ENCODE measurements at regions not wholly inside any gene's neighbourhood (a gene's known extent, or its start where the extent isn't known, plus 50 kb on each side); places are given as distances from the start of the nearest gene placed in this dataset.

DNA sequence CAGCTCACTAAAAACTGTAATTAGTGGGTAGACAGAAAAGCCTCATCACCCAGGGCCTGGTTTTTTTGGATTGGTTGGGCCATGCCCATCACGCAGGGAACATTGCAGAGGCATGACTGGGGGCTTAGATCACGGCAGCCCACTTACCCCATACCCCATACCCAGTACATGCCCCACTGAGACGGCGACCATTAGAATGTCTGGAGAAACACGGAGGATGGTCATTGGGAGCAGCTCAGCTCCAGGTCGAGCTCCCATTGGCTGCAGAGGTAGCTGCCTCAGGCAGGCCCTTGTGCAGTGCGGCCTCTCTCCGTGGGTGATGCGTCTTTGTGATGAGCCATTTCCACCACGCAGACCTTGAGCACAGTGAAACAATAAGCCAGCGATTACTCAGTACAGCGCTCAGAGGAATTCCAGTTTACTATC is 204.0 kb downstream of the GADD45G start:
- DNase-seq (ENCODE audit: low spot score) = no peak

DNA sequence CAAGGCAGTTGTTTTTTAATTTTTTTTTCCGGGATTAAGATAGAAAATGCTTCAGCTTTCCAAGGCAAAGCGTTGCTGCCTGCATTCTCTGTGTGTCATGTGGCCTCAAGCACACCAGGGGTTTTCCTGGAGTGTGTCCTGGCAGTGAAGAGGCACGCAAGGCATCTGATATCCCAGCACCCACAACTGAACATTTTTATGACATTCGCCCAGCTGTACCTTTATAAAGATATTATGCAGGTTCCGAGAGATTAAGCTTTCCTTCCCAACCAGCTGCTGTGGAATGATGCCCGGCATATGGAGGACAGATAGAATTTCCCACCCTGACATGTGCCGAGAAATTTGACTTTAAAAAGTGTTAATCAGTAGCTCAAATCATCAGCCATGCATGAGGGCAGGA is 205.6 kb downstream of the GADD45G start:
- no peak for DNase-seq (ENCODE audit: low spot score)

DNA sequence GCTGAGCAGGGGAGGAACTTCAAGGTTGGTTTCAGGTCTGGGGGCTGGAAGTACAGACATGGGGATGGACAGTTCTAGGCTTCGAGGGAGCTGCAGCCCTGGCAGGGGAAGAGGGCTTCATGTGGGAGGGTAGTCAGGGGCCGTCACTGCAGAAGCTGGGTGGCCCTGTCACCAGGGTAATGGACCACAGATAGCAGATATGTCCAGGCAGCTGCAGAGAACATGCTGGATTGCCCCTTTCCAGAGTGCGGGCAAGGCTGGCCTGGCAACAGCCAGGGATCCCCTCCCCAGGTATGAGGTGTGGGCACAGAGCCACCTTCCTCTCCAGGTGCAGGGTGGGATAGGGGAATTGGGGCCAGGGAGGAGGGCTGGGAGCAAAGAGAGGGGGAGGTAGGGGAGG is 206.5 kb downstream of the GADD45G start:
- DNase-seq (ENCODE audit: low spot score) = no peak

DNA sequence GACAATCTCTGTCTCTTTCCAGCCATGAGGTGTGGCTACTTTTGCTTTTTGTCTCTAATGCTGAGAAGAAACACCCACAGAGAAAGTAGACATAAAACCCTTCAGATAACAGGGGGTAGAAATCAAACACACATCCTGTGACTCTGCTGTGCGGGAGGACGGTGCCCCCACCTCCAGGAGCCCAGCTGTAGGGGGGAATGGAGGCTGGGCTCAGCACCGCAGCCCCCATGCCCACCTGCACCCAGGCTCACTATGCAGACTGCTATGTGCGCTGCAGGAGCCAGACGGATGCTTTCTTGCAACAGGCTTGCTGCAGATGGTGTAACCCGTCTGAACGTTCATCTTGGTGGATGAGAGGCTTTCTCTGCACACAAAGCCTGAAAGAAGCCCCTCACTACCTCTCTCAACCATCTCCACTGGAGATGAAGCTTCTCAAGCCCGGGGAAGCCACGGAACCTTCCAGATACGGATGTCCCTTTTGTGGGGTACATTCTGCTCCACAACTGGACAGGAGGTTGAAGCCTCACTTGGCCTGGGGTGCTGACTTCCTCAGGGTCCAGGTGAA is 207.2 kb downstream of the GADD45G start:
- DNase-seq (ENCODE audit: low spot score) = no peak

DNA sequence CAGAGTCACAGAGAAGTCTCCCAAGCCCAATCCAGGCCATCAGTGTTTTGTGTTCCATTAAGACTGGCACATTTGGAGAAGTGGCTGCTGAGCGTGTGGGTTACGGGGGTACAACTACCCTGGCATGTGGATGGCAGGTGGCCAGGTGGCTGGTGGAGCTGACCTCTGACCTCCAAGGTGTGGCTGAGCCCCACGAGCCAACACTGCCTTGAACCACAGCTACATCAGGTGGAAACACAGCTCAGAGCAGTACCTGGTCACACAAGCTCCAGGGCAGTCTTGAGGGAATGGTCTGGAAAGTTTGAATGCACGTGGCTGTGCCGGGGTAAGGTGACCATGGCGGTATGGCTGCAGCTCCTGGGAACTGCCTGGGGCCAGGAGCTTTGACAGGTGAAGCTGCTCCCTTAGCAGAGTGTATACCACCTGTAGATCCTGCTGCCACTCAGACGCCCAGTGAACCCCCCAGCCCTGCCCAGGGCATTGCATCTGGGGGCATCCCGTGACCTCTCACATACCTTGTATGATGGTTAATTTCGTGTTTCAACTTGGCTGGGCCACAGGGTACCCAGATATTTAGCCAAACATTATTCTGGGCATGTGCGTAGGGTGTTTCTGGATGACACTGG is 207.9 kb downstream of the GADD45G start:
- no peak for DNase-seq (ENCODE audit: low spot score)

DNA sequence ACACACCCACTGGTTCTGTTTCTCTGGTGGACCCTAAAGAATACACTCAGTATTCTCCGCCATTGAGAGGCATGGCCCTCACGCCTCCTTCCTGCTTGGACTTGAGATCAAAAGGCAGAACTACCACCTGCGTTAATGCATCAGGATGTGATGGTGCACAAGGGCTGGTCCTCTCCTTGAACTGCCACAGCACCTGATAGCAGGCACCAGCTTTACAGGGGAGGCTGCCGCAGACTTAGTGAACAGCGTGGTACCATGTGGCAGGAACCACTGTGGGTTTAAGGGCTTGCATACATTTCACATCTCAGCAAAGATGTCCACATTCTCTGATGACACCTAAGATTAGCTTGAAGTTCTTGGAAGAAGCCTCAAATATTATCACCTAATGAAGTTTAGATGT is 208.7 kb downstream of the GADD45G start:
- DNase-seq (ENCODE audit: low spot score) = no peak

DNA sequence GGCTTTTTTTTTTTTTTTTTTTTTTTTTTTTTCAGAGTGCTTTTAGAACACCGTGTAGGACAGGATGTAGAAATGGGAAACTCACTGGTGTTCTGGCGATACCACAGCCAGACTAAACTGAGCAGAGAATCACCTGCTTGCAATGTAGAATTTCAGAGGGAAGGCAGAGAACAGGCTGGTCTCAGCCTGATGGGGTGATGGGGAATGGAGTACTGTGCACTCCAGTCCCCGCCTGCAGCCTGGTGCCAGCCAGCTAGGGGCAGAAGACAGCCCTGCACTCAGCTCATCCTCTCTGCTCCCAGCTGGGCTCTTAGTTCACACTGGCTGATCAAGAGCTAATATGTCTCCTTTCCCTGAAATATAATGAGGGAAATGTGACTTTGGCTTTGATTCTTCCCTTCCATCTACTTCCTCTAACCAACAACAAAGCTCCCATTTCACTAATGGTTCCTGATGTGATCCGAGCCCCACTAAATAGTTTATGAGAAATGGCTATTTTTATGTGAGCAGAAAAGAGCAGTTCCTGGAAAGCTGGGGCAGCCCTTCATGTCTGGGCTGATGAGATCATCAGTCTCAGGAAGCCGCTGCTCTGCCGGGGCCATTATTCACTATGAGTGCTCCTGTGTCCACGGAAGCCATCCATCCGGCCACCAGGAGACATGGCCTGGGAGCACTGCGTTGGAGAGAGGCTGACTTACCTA is 209.7 kb downstream of the GADD45G start:
- no peak for DNase-seq (ENCODE audit: low spot score)

DNA sequence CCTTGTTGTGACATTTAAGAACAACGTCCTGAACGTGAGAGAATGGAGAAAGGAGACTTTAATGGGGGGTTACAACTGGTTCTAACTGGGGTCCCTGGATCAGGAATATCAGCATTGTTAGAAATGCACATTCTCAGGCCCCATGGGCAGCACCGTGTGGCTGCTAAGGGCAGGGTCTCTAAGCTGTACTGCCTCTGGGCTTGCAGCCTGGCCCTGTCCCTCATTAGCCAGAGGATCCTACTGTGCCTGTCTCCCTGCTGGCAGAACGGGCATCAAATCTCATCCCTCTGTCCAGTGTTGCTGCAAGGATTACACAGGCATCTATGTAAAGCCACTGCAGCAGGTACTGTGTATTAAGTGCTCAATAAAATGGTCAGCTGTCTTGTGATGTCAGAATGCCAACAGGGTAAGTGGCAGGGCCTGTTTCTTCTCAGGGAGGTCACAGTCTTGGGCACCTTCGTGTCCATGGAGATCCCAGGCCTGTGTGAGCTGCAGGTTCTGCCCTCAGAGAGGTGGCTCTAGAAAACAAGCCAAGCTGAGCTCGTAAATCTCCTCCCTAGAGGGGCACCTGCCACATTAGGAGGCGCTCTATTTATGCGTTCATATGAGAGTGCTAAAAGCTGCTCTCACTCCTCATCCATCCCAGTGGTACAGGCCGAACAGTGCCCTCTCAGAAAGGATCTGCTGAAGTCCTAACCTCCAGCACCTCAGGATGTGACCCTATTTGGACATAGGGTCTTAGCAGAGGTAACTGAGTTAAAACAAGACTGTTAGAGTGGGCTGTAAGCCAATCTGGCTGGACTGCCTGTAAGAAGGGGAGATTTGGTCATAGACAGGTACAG is 210.5 kb downstream of the GADD45G start:
- no peak for DNase-seq (ENCODE audit: low spot score)

DNA sequence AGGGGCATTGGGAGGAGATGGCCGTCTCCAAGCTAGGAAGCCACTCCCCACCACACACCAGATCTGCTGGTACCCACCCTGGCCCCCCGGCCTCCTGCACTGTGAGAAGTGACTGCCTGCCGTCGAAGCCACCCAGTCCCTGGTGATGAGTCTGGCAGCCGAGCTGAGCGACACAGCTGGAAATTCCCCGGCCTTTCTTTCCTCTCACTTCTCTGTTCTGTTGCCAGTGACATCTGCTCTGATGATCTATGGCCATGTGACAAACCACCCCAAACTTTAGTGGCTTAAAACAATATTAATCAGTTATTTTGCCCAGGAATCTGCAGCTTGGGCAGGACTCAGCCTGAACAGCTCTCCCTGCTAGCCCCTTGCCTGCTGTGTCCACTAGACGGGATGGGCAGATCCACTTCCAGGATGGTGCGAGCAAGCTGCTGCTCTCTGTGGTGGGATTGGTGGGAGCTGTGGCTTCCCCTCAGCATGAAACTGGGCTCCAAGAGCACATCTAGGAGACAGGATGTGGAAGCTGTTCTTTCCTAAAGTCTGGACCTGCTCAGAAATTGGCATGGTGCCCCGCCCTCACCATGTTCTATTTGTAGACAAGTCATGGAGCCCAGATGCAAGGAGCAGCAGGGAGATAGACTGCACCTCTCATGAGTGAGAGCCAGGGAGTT is 211.2 kb downstream of the GADD45G start:
- DNase-seq (ENCODE audit: low spot score) = no peak

DNA sequence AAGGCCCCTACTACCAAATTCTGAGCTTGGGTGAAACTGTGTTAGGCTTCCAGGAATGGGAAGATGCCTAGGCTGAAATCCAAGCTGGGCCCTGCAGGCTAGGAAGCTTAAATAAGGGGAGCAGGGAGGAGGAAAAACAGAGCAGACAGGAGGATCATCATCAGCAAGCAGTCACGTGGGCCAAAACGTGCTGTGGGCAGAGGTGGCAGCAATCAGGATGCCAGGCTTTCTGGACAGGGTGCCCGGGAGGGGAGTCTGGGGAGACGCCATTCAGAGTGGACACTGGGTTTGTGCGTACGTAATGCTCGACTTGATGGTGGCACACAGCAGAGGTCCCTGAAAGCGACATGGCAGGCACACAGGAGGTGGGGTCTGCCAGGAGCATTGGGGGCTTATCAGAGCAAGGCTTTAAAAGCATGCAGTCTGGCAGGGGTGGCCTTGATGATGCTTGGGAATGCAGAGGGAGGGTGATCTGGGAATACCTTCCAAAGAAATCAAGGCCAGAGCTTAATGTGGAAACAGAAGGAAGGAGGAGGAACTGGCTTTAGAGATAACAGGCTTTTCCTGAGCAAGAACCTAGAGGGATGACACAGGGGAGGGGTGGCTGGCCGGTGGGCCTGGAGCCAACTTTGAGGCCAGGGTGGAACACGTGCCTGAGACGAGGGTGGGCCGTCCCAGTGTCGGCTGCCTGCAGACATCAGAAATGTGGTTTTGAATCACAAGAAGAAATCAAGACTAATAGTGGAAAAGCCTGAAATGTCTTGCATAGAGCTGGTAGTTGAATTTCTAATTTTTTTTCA is 212.5 kb downstream of the GADD45G start:
- DNase-seq (ENCODE audit: low spot score) = no peak

DNA sequence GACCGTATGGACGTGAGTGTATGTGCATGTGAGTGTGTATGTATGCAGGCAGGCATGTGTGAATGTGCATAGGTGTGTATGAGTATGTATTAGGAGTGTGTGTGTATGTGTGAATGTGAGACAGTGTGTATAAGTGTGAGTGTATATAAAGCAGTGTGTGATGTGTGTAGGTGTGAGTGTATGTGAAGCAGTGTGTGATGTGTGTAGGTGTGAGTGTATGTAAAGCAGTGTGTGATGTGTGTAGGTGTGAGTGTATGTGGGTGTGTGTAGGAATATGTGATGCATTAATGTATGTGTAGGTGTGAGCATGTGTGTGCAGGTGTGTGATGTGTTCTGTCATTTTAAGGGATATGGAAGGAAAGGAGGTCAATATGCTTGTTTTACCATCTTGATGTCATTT is 215.5 kb downstream of the GADD45G start:
- DNase-seq (ENCODE audit: low spot score) = no peak

DNA sequence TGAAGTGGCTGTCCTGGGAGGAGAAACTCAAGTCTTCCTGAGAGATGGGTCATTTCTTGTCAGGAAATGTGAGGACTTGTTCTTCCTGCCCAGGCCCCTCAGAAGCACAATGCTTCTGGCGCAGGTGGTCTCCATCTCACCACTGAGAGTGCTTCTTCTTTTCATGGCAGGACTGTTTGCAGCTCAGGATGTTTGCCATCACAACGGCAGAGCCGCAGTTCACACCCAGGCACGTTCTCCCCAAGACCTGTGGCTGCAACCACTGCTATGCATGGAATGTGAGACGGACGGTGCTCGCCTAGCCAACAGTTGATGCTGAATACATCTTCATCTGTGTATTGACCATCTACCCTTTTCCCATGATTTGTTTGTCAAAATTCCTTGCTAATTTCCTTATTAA is 216.3 kb downstream of the GADD45G start:
- no peak for DNase-seq (ENCODE audit: low spot score)

DNA sequence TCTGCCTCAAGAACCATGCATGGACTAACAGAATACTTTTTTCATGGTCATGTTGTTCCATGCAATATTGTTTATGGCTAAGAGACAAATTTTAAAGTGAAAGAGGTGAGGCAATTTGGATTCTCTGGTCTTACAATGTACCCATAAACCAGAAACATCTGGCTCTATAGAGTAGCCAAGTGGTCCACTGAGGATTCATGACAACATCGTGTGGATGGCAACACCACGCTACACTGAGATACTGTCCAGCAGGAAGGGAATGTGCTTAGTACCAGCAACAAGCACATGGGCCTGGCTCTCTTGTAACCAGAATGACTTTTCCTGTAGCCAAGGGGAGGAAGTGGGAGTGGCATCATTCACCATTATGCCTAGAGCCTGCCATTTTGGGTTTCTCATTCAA is 218.2 kb downstream of the GADD45G start:
- no peak for DNase-seq (ENCODE audit: low spot score)

DNA sequence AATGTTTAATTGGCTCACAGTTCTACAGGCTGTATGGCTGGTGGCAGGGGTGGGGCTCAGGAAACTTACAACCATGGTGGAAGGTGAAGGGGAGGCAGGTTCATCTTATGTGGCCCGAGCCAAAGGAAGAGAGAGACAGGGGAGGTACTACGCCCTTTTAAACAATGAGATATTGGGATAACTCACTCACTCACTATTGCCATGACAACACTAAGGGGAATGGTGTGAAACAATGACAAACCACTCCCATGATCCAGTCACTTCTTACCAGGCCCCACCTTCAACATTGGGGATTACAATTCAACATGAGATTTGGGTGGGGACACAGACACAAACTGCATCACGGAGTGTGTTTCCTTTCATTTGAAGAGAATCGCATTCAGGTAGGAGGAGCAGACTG is 220.9 kb downstream of the GADD45G start:
- DNase-seq (ENCODE audit: low spot score) = no peak

DNA sequence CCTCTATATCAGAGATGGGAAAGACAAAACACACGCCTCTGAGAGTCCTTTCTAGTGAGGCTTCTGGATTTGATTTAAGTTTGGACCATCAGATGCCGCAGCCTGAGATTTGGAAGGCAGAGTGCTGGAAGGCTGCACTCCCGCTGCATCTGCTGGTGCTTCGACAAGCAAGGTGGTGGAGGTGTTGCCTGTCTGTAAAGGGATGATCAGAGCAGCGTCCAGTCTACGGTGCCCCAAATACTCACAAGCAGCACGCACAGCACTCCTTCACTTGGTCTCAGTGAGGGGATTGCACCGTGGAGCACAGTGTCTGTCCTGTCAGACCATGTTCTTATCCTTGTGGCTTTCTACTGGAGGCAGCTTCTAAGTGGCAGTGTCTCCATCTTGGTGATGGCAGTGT is 221.4 kb downstream of the GADD45G start:
- DNase-seq (ENCODE audit: low spot score) = no peak

DNA sequence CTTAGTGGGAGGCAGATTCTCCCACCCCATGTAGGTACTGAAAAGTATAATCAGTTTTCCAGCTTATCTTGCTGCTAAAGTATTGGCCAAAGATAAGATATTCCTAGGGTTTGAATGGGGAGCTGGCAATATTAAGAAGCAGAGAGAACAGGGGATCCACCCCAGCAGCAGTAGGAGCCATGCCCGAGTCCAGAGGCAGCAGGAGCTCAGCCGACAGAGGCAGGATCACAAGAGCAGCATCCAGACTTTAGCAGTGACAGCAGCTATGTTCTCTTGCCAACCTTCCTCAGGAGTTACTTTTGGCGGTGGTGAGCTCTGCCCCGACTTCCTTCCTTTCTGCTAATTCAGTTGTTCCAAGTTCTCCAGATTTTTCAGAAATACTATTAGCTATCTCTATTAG is 224.5 kb downstream of the GADD45G start:
- no peak for DNase-seq (ENCODE audit: low spot score)

DNA sequence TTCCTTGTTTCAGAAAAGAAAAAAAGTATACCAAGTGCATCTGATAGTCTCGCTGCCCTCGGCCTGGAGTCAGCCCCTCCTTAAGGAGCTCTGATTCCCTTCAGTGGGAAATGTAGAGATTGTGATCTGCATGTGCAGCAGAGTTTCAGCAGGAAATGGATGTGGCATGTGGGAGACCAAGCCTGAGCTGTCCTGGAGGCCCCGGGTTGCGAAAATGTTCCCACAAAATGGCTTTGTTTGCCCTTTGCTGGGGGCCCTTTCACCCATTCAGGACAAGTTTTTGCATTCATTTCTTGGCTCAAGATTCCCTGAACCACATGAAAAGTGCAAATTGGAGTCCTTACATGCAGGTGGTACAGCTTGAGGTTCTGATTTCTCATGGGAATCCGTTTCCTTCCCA is 230.9 kb downstream of the GADD45G start:
- no peak for DNase-seq (ENCODE audit: low spot score)

DNA sequence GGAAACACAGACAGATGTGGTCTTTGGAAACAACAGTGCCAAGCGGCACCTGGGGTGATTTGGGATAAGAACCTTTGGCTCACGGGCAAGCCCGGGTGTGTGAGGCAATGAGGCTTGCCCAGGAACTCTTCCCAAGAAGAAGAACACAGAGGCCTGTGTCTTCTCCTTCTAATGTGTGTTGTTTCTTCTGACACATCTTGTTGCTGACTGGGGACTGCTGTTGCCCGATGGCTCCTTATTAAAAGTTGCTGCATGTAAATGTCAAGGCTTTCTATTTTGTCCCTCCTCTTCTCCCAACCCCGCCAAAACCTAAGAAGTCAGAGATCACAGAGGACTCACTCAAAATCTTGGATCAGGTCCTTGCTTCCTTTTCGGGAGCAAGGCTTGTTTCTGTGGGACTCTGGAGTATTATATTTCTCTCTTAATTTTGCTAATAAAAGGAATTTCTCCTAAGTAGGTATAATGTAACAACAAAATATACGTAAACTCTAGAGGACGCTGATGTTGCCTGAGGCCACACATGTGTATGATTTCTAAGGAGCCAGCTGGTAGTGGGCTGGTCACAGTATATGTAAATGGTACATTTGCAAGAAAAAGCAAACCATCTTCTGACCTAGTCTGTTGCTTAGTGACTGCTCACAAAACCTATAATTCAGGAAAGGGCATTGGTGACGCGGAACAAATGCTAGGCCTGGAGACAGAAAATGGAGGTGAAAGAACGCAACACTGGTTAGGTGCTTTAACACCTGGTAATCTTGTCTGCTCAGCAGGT is 232.5 kb downstream of the GADD45G start:
- DNase-seq (ENCODE audit: low spot score) = no peak

DNA sequence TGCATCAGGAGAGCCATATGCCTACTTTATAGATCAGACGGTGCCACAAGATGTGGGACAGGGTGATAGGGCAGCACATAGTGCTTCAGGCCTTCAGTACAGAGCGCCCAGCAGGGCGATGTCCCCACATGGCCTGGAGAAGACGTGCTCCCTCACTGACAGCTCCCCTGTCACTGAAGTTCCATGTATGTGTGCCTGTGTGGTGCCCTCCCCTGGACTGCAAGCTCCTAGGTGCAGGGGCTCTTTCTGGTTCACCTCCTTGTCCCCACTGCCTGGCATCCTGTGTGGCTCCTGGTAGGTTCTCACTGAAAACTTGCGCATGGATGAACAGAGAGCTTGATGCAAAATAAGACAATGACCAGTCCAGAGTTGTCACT is 233.1 kb downstream of the GADD45G start:
- no peak for DNase-seq (ENCODE audit: low spot score)

DNA sequence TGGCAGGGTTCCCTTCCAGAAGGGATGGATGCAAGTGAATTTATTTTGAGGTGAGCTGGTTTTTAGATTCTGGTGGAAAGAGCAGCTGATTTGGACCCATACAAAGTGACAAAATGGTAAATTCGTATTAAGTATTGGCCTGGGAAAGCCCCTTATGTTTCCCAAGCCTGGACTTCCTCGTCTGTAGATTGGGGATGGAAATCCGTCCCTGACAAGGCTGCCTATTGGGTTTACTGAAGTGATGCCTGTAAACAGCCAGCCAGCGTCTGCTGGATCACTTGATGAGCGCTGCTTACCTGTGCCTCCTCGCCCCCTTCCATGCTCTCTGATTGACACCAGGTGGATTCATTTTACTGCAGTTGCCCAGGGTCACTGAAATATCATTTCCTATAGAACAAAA is 233.8 kb downstream of the GADD45G start:
- DNase-seq (ENCODE audit: low spot score) = no peak

DNA sequence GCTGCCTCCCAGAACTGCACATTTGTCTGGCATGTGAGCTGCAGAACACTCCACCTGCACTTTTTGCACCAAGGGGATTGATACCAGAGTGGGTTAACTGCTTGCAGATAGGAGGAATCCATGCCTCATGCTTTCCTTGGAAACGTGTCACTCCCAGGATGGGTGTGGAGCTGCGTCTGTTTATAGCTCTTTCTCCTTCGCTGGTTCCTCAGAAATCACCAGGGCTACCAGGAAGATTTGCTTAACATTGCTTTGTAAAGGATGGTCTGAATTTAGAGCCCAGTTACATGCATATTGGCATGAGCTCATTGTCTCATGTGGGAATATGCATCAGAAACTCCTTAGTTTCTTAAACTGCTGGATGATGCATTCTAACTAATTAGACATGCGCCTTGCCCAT is 234.6 kb downstream of the GADD45G start:
- DNase-seq (ENCODE audit: low spot score) = no peak

Measured in AG20443 (cell line).